ENCODE measurements at regions not wholly inside any gene's neighbourhood (a gene's known extent, or its start where the extent isn't known, plus 50 kb on each side); places are given as distances from the start of the nearest gene placed in this dataset.

DNA sequence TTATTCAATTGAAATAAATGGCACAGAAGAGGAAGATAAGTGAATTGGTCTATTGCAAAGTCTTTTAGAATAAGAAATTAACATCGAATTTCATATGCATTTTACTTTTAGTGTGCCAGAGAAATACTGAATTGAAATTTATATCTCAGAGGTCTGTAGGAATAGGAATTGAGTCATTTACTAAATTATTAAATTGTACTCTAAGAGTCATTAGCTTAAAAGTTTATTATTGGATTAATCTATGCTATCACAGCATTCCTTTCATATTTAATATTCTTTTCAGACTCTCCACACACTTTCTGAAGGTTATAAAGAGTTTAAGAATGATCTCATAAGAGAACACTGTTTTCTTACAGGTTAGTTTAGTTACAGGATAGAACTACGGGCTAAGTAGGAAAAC, 2711.5 kb downstream of the ARAP2 start:
- no peak for DNase-seq (ENCODE audit: low spot score)
- no peak overlapping the region for H3K4me3 ChIP-seq
- TF ChIP-seq, protein P1, sequence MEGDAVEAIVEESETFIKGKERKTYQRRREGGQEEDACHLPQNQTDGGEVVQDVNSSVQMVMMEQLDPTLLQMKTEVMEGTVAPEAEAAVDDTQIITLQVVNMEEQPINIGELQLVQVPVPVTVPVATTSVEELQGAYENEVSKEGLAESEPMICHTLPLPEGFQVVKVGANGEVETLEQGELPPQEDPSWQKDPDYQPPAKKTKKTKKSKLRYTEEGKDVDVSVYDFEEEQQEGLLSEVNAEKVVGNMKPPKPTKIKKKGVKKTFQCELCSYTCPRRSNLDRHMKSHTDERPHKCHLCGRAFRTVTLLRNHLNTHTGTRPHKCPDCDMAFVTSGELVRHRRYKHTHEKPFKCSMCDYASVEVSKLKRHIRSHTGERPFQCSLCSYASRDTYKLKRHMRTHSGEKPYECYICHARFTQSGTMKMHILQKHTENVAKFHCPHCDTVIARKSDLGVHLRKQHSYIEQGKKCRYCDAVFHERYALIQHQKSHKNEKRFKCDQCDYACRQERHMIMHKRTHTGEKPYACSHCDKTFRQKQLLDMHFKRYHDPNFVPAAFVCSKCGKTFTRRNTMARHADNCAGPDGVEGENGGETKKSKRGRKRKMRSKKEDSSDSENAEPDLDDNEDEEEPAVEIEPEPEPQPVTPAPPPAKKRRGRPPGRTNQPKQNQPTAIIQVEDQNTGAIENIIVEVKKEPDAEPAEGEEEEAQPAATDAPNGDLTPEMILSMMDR (IDR thresholded peaks at IDR 0.05), result no peak
- H3K27ac ChIP-seq, result no peak overlapping the region

DNA sequence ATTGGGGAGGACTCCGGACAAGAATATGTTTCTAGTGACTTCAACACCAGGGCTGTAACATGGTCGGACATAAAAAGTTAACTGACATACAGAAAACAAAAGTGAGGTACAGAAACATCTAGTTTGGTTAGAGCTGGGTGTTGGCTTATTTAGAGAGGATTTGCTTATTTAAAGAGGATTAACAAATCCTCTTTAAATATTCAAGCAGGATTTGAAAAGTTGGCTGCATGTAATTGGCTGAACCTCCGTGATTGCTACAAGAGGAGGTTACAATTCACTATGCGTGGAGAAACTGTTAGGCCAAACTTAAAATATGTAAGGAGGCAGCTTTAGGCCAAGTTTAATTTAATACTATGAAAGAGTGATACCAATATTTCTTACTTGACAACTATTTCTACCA, 2707.4 kb downstream of the ARAP2 start:
- DNase-seq (ENCODE audit: low spot score), result no peak
- no peak overlapping the region for H3K4me3 ChIP-seq
- TF ChIP-seq, protein P1 (IDR thresholded peaks at IDR 0.05), result no peak
- H3K27ac ChIP-seq, result no peak overlapping the region

DNA sequence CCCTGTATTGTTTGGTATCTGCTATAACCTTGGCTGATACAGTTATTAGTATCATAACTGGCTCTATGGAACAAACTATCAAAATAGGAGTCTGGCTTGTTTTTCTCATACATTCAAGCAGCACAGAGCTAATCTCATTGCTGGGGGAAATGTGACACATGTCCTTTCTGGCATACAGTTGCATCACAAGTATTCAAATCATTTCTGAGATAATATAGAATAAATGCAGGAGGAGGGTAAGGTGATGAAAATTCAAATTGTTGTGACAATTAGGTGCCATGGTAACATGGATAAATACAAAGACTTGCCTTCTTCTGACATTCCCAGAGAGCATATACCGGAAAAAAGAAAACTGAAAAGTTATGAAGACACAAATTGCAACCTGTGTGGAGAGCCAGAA, 2706.8 kb downstream of the ARAP2 start:
- Histone ChIP-seq H3K4me3 (no peak overlapping the region), H3K27ac (no peak overlapping the region)
- DNase-seq (ENCODE audit: low spot score), result no peak
- TF ChIP-seq, protein P1 (IDR thresholded peaks at IDR 0.05), result no peak

DNA sequence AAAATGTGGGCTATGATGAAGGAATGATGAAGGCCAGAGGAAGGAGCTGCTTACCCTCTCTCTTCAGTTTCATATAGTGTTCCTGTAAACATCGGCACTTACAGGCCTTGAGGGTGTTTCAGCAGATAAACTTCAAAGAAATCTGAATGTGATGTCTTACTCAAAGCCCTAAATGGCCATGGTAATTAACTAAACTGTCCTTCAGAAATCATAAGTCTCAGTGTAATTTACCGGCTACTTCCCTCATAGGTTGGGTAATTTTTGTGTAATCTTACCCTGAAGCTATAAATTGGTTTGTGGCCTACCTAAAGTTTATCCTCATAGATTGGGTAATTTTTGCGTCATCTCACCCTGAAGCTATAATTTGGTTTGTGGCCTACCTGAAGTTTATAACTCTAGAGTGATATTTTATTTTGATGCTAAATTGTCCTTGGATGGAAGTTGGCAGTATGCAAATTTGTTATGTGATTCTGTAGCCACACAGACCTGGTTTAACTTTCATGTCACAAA, 2700.3 kb downstream of the ARAP2 start:
- DNase-seq (ENCODE audit: low spot score), result no peak
- H3K4me3 ChIP-seq, result no peak overlapping the region
- TF ChIP-seq, protein P1 (IDR thresholded peaks at IDR 0.05), result no peak
- H3K27ac ChIP-seq, result no peak overlapping the region

DNA sequence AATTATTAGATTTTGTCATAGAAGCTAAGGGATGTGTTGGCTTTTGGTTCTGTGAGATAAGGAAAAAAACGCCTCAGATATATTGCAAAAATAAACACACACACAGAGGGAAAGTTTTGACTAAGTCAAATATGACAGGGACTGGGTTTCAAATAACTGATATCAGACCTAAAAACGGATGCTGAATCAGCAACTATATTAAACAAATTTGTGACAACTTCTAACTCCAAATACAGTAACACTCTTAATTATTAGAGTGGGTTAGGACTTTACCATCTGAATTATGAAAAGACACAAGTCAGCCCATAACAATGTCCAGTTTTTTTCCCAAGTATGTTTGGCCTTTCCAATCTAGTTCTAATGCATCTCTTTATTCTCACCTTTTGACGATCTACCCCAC, 2693.1 kb downstream of the ARAP2 start:
- TF ChIP-seq, protein P1 (IDR thresholded peaks at IDR 0.05), result no peak
- DNase-seq (ENCODE audit: low spot score), result no peak
- H3K27ac ChIP-seq, result no peak overlapping the region
- no peak overlapping the region for H3K4me3 ChIP-seq

DNA sequence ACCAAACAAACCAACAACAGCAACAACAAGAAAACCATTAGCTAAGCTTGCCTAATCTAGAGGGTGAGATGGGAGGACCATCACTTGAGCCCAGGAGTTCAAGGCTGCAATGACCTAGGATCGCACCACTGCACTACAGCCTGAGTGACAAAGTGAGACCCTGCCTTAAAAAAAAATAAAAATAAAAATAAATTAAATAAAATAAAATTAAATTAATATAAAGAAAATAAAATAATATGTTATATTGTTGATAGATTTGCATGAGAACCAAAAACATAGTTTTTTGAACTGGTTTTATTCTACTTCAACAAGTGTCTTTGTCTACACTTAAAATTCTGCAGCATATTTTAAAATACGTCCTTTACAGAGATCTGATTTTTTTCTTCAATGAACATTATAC, 2683.1 kb downstream of the ARAP2 start:
- no peak for DNase-seq (ENCODE audit: low spot score)
- Histone ChIP-seq H3K4me3 (no peak overlapping the region), H3K27ac (no peak overlapping the region)
- TF ChIP-seq, protein P1 (IDR thresholded peaks at IDR 0.05), result no peak

DNA sequence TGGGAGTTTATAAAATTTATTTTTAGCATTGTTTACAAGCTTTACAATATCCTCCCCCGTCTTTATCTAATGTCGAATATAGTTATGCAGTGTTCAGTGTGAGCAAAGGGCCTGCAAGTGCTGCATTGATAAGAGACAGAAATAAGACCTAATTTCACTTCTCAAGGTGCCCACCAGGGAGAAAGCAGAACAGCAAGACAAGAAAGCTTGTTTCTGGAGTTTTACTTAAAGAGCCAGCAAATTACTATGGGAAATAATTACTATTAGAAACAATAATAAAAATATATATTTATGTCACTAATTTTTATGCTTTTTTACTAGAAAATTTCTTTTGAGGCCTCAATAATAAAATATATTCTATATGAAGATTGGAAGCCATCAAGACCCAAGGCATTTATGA, 2677.7 kb downstream of the ARAP2 start:
- no peak for DNase-seq (ENCODE audit: low spot score)
- TF ChIP-seq, protein P1 (IDR thresholded peaks at IDR 0.05), result no peak
- Histone ChIP-seq H3K4me3 (no peak overlapping the region), H3K27ac (no peak overlapping the region)
